ENCODE measurements at regions not wholly inside any gene's neighbourhood (a gene's known extent, or its start where the extent isn't known, plus 50 kb on each side); places are given as distances from the start of the nearest gene placed in this dataset.

GRCh38 chr14:58849601-58850000 lies 211.8 kb downstream of the DACT1 start:
- Histone ChIP-seq H3K4me3 (replicated peaks in 1 of 3; ENCODE audit: low read depth in 2 of 3, low read length in 3 of 3) (no peak overlapping the region), H3K27ac (ENCODE audit: low read depth in 1 of 2, low read length in 2 of 2) (no peak overlapping the region), H3K79me2 (ENCODE audit: insufficient read depth, low read length) (no peaks in the 10 kb centered on the region), H4K20me1 (ENCODE audit: insufficient read depth, low read length) (no peaks in the 10 kb centered on the region), H3K4me2 (replicated peaks; ENCODE audit: extremely low read depth, low read length, poor library complexity, severe bottlenecking) (no peak overlapping the region), H3K36me3 (replicated peaks in 1 of 2; ENCODE audit: control insufficient read depth in 1 of 2, insufficient read depth in 2 of 2, low read length in 2 of 2) (no peaks in the 10 kb centered on the region), H3K4me1 (ENCODE audit: control insufficient read depth in 1 of 2, insufficient read depth in 2 of 2, low read length in 2 of 2) (no peaks in the 10 kb centered on the region), H2AFZ (ENCODE audit: insufficient read depth, low read depth, low read length, poor library complexity, severe bottlenecking) (no peak overlapping the region), H3K9me3 (replicated peaks in 1 of 2; ENCODE audit: control insufficient read depth in 1 of 2, insufficient read depth in 1 of 2, low read length in 2 of 2) (no peaks in the 10 kb centered on the region), H3K9ac (ENCODE audit: insufficient read depth, low read length, poor library complexity, severe bottlenecking) (no peak overlapping the region), H3K27me3 (ENCODE audit: control insufficient read depth in 2 of 2, insufficient read depth in 2 of 2, low read length in 2 of 2) (no peaks in the 10 kb centered on the region)
- no peak for TF ChIP-seq CTCF (IDR thresholded peaks at IDR 0.05)
- Mint-ChIP-seq H3K9me3 (peaks cover 0 to 10% (median 4%) of the 10 kb centered on the region in 7 donors), H3K4me3 (no peak overlapping the region), H3K4me1 (peaks cover 3% of the 10 kb centered on the region), H3K27me3 (ENCODE audit: low read depth in 3 of 3) (peaks cover 0 to 4% (median 3%) of the 10 kb centered on the region in 3 donors), H3K36me3 (no peaks in the 10 kb centered on the region), H3K27ac (no peak overlapping the region)
- WGBS (ENCODE audit: insufficient coverage): no CpG with 5 or more reads among the region's 4 CpGs
- intact Hi-C loops (cut with micrococcal nuclease): no loop called here
- DNase-seq: no peak

GRCh38 chr14:58850011-58850410 lies 212.2 kb downstream of the DACT1 start:
- intact Hi-C loops (cut with micrococcal nuclease): no loop called here
- DNase-seq: no peak
- H3K27me3 Mint-ChIP-seq (ENCODE audit: low read depth in 3 of 3): peaks cover 0 to 4% (median 3%) of the 10 kb centered on the region in 3 donors
- Histone ChIP-seq H3K9me3 (replicated peaks in 1 of 2; ENCODE audit: control insufficient read depth in 1 of 2, insufficient read depth in 1 of 2, low read length in 2 of 2) (no peaks in the 10 kb centered on the region), H3K27me3 (ENCODE audit: control insufficient read depth in 2 of 2, insufficient read depth in 2 of 2, low read length in 2 of 2) (no peaks in the 10 kb centered on the region), H3K4me3 (replicated peaks in 1 of 3; ENCODE audit: low read depth in 2 of 3, low read length in 3 of 3) (no peak overlapping the region), H3K36me3 (replicated peaks in 1 of 2; ENCODE audit: control insufficient read depth in 1 of 2, insufficient read depth in 2 of 2, low read length in 2 of 2) (no peaks in the 10 kb centered on the region), H3K4me2 (replicated peaks; ENCODE audit: extremely low read depth, low read length, poor library complexity, severe bottlenecking) (no peak overlapping the region), H3K79me2 (ENCODE audit: insufficient read depth, low read length) (no peaks in the 10 kb centered on the region), H4K20me1 (ENCODE audit: insufficient read depth, low read length) (no peaks in the 10 kb centered on the region), H2AFZ (ENCODE audit: insufficient read depth, low read depth, low read length, poor library complexity, severe bottlenecking) (no peak overlapping the region), H3K27ac (ENCODE audit: low read depth in 1 of 2, low read length in 2 of 2) (no peak overlapping the region), H3K4me1 (ENCODE audit: control insufficient read depth in 1 of 2, insufficient read depth in 2 of 2, low read length in 2 of 2) (no peaks in the 10 kb centered on the region), H3K9ac (ENCODE audit: insufficient read depth, low read length, poor library complexity, severe bottlenecking) (no peak overlapping the region)
- no CpG with 5 or more reads among the region's 1 CpG for WGBS (ENCODE audit: insufficient coverage)
- H3K4me1 Mint-ChIP-seq: peaks cover 3% of the 10 kb centered on the region
- H3K27ac Mint-ChIP-seq: no peak overlapping the region
- H3K9me3 Mint-ChIP-seq: peaks cover 0 to 13% (median 5%) of the 10 kb centered on the region in 7 donors
- H3K4me3 Mint-ChIP-seq: no peak overlapping the region
- no peak for TF ChIP-seq CTCF (IDR thresholded peaks at IDR 0.05)
- no peaks in the 10 kb centered on the region for H3K36me3 Mint-ChIP-seq

Measured in CD14-positive monocyte (primary cell).